ENCODE measurements at regions not wholly inside any gene's neighbourhood (a gene's known extent, or its start where the extent isn't known, plus 50 kb on each side); places are given as distances from the start of the nearest gene placed in this dataset.

DNA sequence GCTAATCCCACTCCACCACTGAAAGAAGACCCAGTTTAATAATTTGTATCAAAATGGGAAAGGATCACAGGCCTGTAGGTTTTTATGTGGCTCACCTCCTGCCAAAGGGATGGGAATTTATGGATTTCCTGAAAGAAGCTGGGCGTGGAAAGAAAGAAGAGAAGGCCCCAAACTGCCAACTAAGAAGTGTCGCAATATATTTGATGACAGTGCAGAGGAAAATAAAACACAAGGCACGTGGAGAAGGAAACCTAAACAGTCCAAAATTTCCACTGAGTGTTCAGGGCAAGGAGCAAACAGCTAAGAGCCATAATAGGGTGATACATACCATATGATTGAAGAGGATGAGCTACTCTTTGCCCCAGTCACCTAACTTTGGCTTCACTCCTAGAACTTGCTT is 667.2 kb downstream of the GATA3 start:
- H3K4me3 ChIP-seq (ENCODE audit: low read depth, low read length, poor library complexity, severe bottlenecking): no peak overlapping the region
- no peaks in the 10 kb centered on the region for H3K4me1 ChIP-seq (ENCODE audit: insufficient read depth, low read length, severe bottlenecking)
- no peaks in the 10 kb centered on the region for H3K9me3 ChIP-seq (ENCODE audit: low read length)
- H4K20me1 ChIP-seq (ENCODE audit: insufficient read depth, low read length): no peaks in the 10 kb centered on the region
- H3K27me3 ChIP-seq (ENCODE audit: insufficient read depth, low read length): no peaks in the 10 kb centered on the region
- no peak overlapping the region for H3K9ac ChIP-seq (ENCODE audit: low read length)
- no peak overlapping the region for H3K27ac ChIP-seq (ENCODE audit: low read depth, low read length, poor library complexity, severe bottlenecking)
- no peaks in the 10 kb centered on the region for H3K79me2 ChIP-seq (ENCODE audit: insufficient read depth, low read length)
- no peaks in the 10 kb centered on the region for H3F3A ChIP-seq (ENCODE audit: insufficient read depth, low read length)
- no peaks in the 10 kb centered on the region for H3K9me2 ChIP-seq (ENCODE audit: low read depth, low read length)
- no peak for TF ChIP-seq EZH2 (IDR thresholded peaks at IDR 0.05; ENCODE audit: borderline replicate concordance, low read length)
- TF ChIP-seq, protein P1, sequence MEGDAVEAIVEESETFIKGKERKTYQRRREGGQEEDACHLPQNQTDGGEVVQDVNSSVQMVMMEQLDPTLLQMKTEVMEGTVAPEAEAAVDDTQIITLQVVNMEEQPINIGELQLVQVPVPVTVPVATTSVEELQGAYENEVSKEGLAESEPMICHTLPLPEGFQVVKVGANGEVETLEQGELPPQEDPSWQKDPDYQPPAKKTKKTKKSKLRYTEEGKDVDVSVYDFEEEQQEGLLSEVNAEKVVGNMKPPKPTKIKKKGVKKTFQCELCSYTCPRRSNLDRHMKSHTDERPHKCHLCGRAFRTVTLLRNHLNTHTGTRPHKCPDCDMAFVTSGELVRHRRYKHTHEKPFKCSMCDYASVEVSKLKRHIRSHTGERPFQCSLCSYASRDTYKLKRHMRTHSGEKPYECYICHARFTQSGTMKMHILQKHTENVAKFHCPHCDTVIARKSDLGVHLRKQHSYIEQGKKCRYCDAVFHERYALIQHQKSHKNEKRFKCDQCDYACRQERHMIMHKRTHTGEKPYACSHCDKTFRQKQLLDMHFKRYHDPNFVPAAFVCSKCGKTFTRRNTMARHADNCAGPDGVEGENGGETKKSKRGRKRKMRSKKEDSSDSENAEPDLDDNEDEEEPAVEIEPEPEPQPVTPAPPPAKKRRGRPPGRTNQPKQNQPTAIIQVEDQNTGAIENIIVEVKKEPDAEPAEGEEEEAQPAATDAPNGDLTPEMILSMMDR (IDR thresholded peaks at IDR 0.05; ENCODE audit: low read length): no peak
- H3K4me2 ChIP-seq (ENCODE audit: low read length): no peak overlapping the region
- H3K36me3 ChIP-seq (ENCODE audit: insufficient read depth, low read length): no peaks in the 10 kb centered on the region
- no peak overlapping the region for H2AFZ ChIP-seq (ENCODE audit: low read length)

DNA sequence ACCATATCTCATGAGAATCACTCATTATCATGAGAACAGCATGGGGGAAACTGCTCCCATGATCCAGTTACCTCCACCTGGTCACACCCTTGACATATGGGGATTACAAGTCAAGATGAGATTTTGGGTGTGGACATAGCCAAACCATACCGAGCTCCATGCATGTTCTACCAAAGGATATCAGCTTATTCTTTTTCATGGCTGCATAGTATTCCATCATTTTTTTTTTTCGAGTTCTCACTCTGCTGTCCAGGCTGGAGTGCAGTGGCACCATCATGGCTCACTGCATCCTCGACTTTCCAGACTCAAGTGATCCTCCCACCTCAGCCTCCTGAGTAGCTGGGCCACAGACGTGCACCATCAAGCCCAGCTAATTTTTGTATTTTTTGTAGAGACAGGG is 668.3 kb downstream of the GATA3 start:
- Histone ChIP-seq H3K4me3 (ENCODE audit: low read depth, low read length, poor library complexity, severe bottlenecking) (no peak overlapping the region), H3F3A (ENCODE audit: insufficient read depth, low read length) (no peaks in the 10 kb centered on the region), H3K4me1 (ENCODE audit: insufficient read depth, low read length, severe bottlenecking) (no peaks in the 10 kb centered on the region), H3K27ac (ENCODE audit: low read depth, low read length, poor library complexity, severe bottlenecking) (no peak overlapping the region), H3K9me2 (ENCODE audit: low read depth, low read length) (no peaks in the 10 kb centered on the region), H4K20me1 (ENCODE audit: insufficient read depth, low read length) (no peaks in the 10 kb centered on the region), H3K9ac (ENCODE audit: low read length) (no peak overlapping the region), H3K36me3 (ENCODE audit: insufficient read depth, low read length) (no peaks in the 10 kb centered on the region), H3K79me2 (ENCODE audit: insufficient read depth, low read length) (no peaks in the 10 kb centered on the region), H3K4me2 (ENCODE audit: low read length) (no peak overlapping the region), H3K27me3 (ENCODE audit: insufficient read depth, low read length) (no peaks in the 10 kb centered on the region), H2AFZ (ENCODE audit: low read length) (no peak overlapping the region), H3K9me3 (ENCODE audit: low read length) (no peaks in the 10 kb centered on the region)
- TF ChIP-seq, protein P1 (IDR thresholded peaks at IDR 0.05; ENCODE audit: low read length): no peak
- TF ChIP-seq EZH2 (IDR thresholded peaks at IDR 0.05; ENCODE audit: borderline replicate concordance, low read length): no peak

DNA sequence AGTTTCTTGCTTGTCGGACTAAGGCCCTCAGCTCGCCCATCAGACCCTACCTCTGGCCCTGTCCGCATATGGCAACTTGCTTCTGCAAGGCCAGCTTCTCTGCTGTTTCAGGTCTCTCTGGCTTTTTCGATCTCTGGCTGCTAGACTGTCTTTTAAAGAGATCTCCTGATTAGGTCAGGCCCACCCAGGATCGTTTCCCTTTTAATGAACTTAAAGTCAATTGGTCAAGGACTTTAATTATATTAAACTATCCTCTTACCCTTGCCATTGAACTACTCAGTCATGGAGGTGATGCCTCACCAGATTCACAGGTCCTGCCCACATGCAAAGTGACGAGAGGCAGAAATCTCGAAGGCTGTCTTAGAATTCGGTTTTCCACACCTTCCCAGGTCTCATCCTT is 670.9 kb downstream of the GATA3 start:
- Histone ChIP-seq H3K36me3 (ENCODE audit: insufficient read depth, low read length) (no peaks in the 10 kb centered on the region), H3K4me2 (ENCODE audit: low read length) (no peak overlapping the region), H3K4me1 (ENCODE audit: insufficient read depth, low read length, severe bottlenecking) (no peaks in the 10 kb centered on the region), H4K20me1 (ENCODE audit: insufficient read depth, low read length) (no peaks in the 10 kb centered on the region), H3F3A (ENCODE audit: insufficient read depth, low read length) (no peaks in the 10 kb centered on the region), H3K27me3 (ENCODE audit: insufficient read depth, low read length) (no peaks in the 10 kb centered on the region), H3K27ac (ENCODE audit: low read depth, low read length, poor library complexity, severe bottlenecking) (no peak overlapping the region), H3K9ac (ENCODE audit: low read length) (no peak overlapping the region), H3K9me3 (ENCODE audit: low read length) (no peaks in the 10 kb centered on the region), H3K4me3 (ENCODE audit: low read depth, low read length, poor library complexity, severe bottlenecking) (no peak overlapping the region), H3K9me2 (ENCODE audit: low read depth, low read length) (no peaks in the 10 kb centered on the region), H2AFZ (ENCODE audit: low read length) (no peak overlapping the region), H3K79me2 (ENCODE audit: insufficient read depth, low read length) (no peaks in the 10 kb centered on the region)
- no peak for TF ChIP-seq EZH2 (IDR thresholded peaks at IDR 0.05; ENCODE audit: borderline replicate concordance, low read length)
- TF ChIP-seq, protein P1 (IDR thresholded peaks at IDR 0.05; ENCODE audit: low read length): no peak
